ENCODE measurements at regions not wholly inside any gene's neighbourhood (a gene's known extent, or its start where the extent isn't known, plus 50 kb on each side); places are given as distances from the start of the nearest gene placed in this dataset.
"Not testable (repeated sequence)": the region's sequence is repeated elsewhere in the genome, so short reads cannot be mapped to it uniquely, and the experiment has no call there.

GRCh38 chr4:31844350-31844749 is 1124.2 kb downstream of the PCDH7 start:
- no peak overlapping the region for H3K4me3 ChIP-seq (ENCODE audit: low read length)
- TF ChIP-seq, protein P1, sequence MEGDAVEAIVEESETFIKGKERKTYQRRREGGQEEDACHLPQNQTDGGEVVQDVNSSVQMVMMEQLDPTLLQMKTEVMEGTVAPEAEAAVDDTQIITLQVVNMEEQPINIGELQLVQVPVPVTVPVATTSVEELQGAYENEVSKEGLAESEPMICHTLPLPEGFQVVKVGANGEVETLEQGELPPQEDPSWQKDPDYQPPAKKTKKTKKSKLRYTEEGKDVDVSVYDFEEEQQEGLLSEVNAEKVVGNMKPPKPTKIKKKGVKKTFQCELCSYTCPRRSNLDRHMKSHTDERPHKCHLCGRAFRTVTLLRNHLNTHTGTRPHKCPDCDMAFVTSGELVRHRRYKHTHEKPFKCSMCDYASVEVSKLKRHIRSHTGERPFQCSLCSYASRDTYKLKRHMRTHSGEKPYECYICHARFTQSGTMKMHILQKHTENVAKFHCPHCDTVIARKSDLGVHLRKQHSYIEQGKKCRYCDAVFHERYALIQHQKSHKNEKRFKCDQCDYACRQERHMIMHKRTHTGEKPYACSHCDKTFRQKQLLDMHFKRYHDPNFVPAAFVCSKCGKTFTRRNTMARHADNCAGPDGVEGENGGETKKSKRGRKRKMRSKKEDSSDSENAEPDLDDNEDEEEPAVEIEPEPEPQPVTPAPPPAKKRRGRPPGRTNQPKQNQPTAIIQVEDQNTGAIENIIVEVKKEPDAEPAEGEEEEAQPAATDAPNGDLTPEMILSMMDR (conservative IDR thresholded peaks at IDR 0.05; ENCODE audit: low read length): no peak
- no peak for DNase-seq (ENCODE audit: low read depth)

DNA sequence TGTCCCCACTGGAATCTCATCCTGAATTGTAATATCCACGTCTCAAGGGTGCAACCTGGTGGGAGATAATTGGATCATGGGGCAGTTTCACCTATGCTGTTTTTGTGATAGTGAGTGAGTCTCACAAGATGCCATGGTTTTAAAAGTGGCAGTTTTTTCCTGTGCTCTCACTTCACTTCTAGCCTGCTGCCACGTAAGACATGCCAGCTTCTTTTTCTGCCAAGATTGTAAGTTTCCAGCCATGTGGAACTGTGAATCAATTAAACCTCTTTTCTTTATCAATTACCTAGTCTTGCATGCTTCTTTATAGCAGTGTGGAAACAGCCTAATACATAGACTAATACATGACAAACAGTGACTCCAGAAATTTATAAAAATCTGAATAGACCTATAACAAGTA is 1131.8 kb downstream of the PCDH7 start:
- H3K4me3 ChIP-seq (ENCODE audit: low read length): no peak overlapping the region
- no peak for DNase-seq (ENCODE audit: low read depth)
- TF ChIP-seq, protein P1 (conservative IDR thresholded peaks at IDR 0.05; ENCODE audit: low read length): no peak

DNA sequence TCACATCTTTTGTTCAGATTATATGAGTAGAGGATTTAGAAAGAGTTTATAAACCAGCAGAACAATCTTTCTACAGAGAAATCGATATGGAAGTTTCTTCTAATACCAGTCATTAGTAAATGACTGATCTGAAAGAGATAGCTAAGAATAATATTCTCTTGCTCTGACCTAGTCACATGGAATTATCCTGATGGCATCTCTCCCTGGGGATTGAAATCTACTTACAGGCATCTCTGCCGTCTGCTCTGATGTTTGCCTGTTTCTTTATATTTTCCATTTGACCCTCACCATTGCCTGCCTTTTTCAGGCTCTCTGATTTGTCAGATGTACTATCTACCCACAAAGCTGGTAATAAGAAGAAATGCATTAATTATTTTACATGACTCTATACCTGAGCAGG is 1157.3 kb downstream of the PCDH7 start:
- DNase-seq (ENCODE audit: low read depth): no peak
- H3K4me3 ChIP-seq (ENCODE audit: low read length): no peak overlapping the region
- TF ChIP-seq, protein P1 (conservative IDR thresholded peaks at IDR 0.05; ENCODE audit: low read length): no peak

DNA sequence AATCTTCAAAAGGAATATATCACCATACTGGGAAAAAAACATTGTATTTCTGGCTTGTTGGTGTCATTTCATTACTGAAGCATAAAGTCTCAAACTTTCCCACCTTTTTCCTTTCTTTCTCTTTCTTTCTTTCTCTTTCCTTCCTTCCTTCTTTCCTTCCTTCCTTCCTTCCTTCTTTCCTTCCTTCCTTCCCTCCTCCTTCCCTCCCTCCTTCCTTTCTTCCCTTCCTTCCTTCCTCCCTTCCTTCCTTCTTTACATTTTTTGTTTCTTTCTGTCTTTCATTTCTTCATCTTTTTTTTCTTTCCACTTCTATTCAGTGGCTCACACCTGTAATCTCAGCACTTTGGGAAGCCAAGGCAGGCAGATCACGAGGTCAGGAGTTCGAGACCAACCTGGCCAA is 1160.7 kb downstream of the PCDH7 start:
- not testable (repeated sequence) for H3K4me3 ChIP-seq (ENCODE audit: low read length); DNase-seq (ENCODE audit: low read depth)

DNA sequence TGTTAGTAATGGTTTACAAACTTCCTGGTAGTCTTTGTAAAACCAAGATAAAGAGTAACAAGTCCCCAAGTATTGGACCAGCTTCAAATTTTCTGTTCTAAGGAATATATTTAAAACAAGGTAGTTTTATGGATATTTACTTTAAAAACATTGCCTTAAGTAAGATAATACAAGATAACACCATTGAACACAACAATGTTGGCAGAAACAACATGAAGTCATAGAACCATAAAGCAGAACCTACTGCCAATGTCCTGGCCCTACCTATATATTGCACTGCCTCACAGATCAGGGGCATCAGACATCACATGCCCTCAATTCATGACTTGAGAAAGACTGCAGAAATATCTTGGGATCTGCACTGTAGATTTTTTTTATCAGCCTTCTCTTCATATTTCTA is 1176.2 kb downstream of the PCDH7 start:
- TF ChIP-seq, protein P1 (conservative IDR thresholded peaks at IDR 0.05; ENCODE audit: low read length): no peak
- no peak for DNase-seq (ENCODE audit: low read depth)
- H3K4me3 ChIP-seq (ENCODE audit: low read length): no peak overlapping the region

DNA sequence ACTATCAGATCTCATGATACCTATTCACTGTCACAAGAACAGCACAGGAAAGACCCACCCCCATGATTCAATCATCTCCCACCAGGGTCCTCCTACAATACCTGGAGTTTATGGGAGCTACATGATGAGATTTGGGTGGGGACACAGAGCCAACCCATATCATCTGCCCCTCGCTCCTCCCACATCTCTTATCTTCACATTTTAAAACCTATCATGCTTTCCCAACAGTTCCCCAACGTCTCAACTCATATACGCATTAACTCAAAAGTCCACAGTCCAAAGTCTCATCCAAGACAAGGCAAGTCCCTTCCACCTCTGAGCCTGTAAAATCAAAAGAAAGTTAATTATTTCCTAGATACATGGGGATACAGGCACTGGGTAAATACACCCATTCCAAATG is 1185.2 kb downstream of the PCDH7 start:
- DNase-seq (ENCODE audit: low read depth): no peak
- TF ChIP-seq, protein P1 (conservative IDR thresholded peaks at IDR 0.05; ENCODE audit: low read length): no peak
- no peak overlapping the region for H3K4me3 ChIP-seq (ENCODE audit: low read length)

DNA sequence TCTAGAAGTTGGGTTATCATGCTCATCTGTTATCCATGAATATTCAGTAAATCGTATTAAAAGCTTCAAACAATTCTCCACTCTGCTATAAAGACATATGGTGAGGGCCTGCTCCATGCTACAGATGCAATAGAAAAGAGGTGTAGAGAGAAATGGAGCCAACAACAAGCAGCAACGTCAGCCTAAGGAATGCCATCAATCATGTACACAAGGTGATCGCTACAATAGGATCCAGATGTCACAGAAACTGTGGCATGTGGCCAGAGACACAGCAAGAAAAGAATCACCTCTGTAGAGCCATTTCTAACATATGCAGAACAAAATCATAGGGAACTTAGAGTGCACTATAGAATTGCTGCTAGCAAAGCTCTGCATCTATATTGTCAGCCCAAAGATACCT is 1188.1 kb downstream of the PCDH7 start:
- DNase-seq (ENCODE audit: low read depth): no peak
- TF ChIP-seq, protein P1 (conservative IDR thresholded peaks at IDR 0.05; ENCODE audit: low read length): no peak
- no peak overlapping the region for H3K4me3 ChIP-seq (ENCODE audit: low read length)

DNA sequence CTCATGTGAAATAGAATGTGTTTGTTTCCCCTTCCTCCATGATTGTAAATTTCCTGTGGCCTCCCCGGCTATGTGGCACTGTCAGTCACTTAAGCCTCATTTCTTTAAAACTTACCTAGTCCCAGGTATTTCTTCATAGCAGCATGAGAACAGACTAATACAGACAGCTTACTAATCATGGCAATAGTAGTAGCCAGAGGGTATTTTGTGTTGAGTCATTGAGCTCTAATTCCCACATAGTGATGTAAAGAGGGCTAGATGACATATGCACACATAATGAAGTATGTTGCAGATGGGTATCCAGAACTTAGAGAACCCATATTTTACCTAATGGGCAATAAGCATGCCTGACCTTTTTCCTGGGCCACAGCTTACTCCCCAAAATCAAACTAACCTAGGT is 1197.2 kb downstream of the PCDH7 start:
- TF ChIP-seq, protein P1 (conservative IDR thresholded peaks at IDR 0.05; ENCODE audit: low read length): no peak
- no peak overlapping the region for H3K4me3 ChIP-seq (ENCODE audit: low read length)
- no peak for DNase-seq (ENCODE audit: low read depth)
